Heart left ventricle (tissue), 16 donors: ENCODE measurements at regions not wholly inside any gene's neighbourhood (a gene's known extent, or its start where the extent isn't known, plus 50 kb on each side); places are given as distances from the start of the nearest gene placed in this dataset.

Source experiments
- ATAC-seq, 4 donors: fragments of 200-7000 bp; cut with Tn5 transposase; one replicate each; pipeline ENCODE4 v1.9.1; 2020 to 2022; ENCODE audit warnings: moderate library complexity in 4 of 4, mild to moderate bottlenecking in 3 of 4, moderate number of reproducible peaks in 1 of 4
- DNase-seq, 5 donors: peaks; one replicate each; pipeline ENCODE4 v3.0.0-alpha.2; 2020
- H3K27ac ChIP-seq, 12 donors: fragments of 200-600 bp; sonication (generic) in 4 of 12; one replicate each; pipeline versions ENCODE4 v1.5.0 to v1.8.0; 2016 to 2022; ENCODE audit warnings: mild to moderate bottlenecking in 2 of 12
- H3K27me3 ChIP-seq, 9 donors: fragments of 200-600 bp; sonication (generic) in 2 of 9; one replicate each; pipeline versions ENCODE4 v1.5.1 to v1.8.0; 2016 to 2022; ENCODE audit warnings: mild to moderate bottlenecking in 3 of 9
- H3K36me3 ChIP-seq, 9 donors: fragments of 200-600 bp; sonication (generic) in 2 of 9; one replicate each; pipeline versions ENCODE4 v1.5.0 to v1.8.0; 2018 to 2022; ENCODE audit warnings: mild to moderate bottlenecking in 2 of 9
- H3K4me1 ChIP-seq, 12 donors: fragments of 200-600 bp; sonication (generic) in 4 of 12; one replicate each; pipeline versions ENCODE4 v1.5.0 to v1.8.0; 2016 to 2022; ENCODE audit warnings: mild to moderate bottlenecking in 3 of 12
- H3K4me3 ChIP-seq, 12 donors: fragments of 200-600 bp; sonication (generic) in 4 of 12; one replicate each; pipeline versions ENCODE4 v1.5.0 to v1.8.0; 2017 to 2022; ENCODE audit warnings: mild to moderate bottlenecking in 9 of 12, moderate library complexity in 4 of 12
- H3K9me3 ChIP-seq, 12 donors: fragments of 200-600 bp; sonication (generic) in 4 of 12; one replicate each; pipeline versions ENCODE4 v1.5.0 to v1.8.0; 2016 to 2022; ENCODE audit warnings: mild to moderate bottlenecking in 1 of 12
- CTCF ChIP-seq, 12 donors: fragments of 200-600 bp; sonication (generic) in 4 of 12; IDR thresholded peaks; one replicate each; pipeline versions ENCODE4 v1.5.0 to v1.8.0; 2018 to 2022; ENCODE audit warnings: antibody characterized with exemption in 12 of 12, mild to moderate bottlenecking in 5 of 12
- POLR2A ChIP-seq, 2 donors: fragments of 450-650 bp; IDR thresholded peaks; one replicate each; pipeline ENCODE4 v1.6.1; 2017; ENCODE audit warnings: antibody characterized with exemption in 2 of 2, mild to moderate bottlenecking in 2 of 2, moderate library complexity in 2 of 2
- WGBS, 4 donors: extraction: QIAGEN DNeasy Blood & Tissue Kit in 2 of 4; methylation state at CpG; one replicate each; pipeline versions ENCODE4 v1.1.5 to v1.1.7; 2013 to 2018; 5-methylcytosine and 5-hydroxymethylcytosine counted together
- intact Hi-C, 10 donors: fragments of 100-400 bp; cut with DNase I; formaldehyde crosslinking; loops; one replicate each; pipeline versions ENCODE4 v1.11.1 to v1.14.2; 2022
- donor health status: ischemic (EF 13 %, LVEDD 7.1; RV severe dilation, severe dysfunction).
- donor health status: healthy with polysubstance abuse.
- donor health status: DM: no; HTN: yes; CAD: no.
- donor health status: DM: no; HTN: no; CAD: no.
- donor health status: ischemic (EF 25% LVEDD 6.9; RV normal size, moderate dysfunction).
- donor health status: ischemic (EF 25% LVEDD 5.7; RV mildly dilated, moderate dysfunction).
- donor health status: healthy.
- donor health status: DM: yes; HTN: yes; CAD: no.
- donor health status: ischemic (EF 35%, LVEDD 5.7; RV mildly dilated, moderate dysfunction).
- donor health status: nonischemic (EF 11% LVEDD 7.7; RV severe dilation, severe dysfunction).
- donor health status: DM: yes; HTN: yes; CAD: no.
- donor health status: PGD.
- donor health status: ischemic (EF 29% LVEDD 5.4; RV normal size, mild dysfunction).
- donor health status: nonischemic (EF 23%, LVEDD 6.1; RV moderate dilation, normal function).

GRCh38 chr3:17945799-17946399 lies 203.5 kb upstream of the TBC1D5 start:
- ATAC-seq: no peak
- no peak for TF ChIP-seq POLR2A (IDR thresholded peaks at IDR 0.05)
- TF ChIP-seq CTCF (IDR thresholded peaks at IDR 0.05): no peak
- no peak overlapping the region for H3K4me3 ChIP-seq
- H3K27ac ChIP-seq: no peak overlapping the region
- intact Hi-C loops: no loop called here
- H3K4me1 ChIP-seq: peaks cover 0 to 19% (median 0%) of the 10 kb centered on the region in 12 donors
- no peaks in the 10 kb centered on the region for H3K9me3 ChIP-seq
- no peaks in the 10 kb centered on the region for H3K27me3 ChIP-seq
- H3K36me3 ChIP-seq: no peaks in the 10 kb centered on the region
- DNase-seq: no peak
- WGBS, 4 donors: 43 to 51% (median 47%) methylated on average over 6 of the region's 6 CpGs

GRCh38 chr3:17945018-17945798 lies 202.8 kb upstream of the TBC1D5 start:
- no peak for TF ChIP-seq CTCF (IDR thresholded peaks at IDR 0.05)
- no peak for TF ChIP-seq POLR2A (IDR thresholded peaks at IDR 0.05)
- H3K4me1 ChIP-seq: peaks cover 0 to 19% (median 0%) of the 10 kb centered on the region in 12 donors
- no peak overlapping the region for H3K27ac ChIP-seq
- intact Hi-C loops: no loop called here
- no peaks in the 10 kb centered on the region for H3K36me3 ChIP-seq
- DNase-seq: no peak
- H3K9me3 ChIP-seq: no peaks in the 10 kb centered on the region
- no peak for ATAC-seq
- WGBS, 4 donors: 20 to 24% (median 22%) methylated on average over 2 of the region's 2 CpGs
- H3K4me3 ChIP-seq: no peak overlapping the region
- no peaks in the 10 kb centered on the region for H3K27me3 ChIP-seq

GRCh38 chr3:17942856-17943255 lies 200.4 kb upstream of the TBC1D5 start:
- 79 to 95% (median 85%) methylated on average over 2 of the region's 2 CpGs for WGBS, 4 donors
- Histone ChIP-seq H3K36me3 (no peaks in the 10 kb centered on the region), H3K27me3 (no peaks in the 10 kb centered on the region), H3K9me3 (no peaks in the 10 kb centered on the region), H3K27ac (no peak overlapping the region), H3K4me3 (no peak overlapping the region), H3K4me1 (peaks cover 0 to 20% (median 2%) of the 10 kb centered on the region in 12 donors)
- DNase-seq (no peak), ATAC-seq (no peak)
- TF ChIP-seq CTCF (IDR thresholded peaks at IDR 0.05) (no peak), POLR2A (IDR thresholded peaks at IDR 0.05) (no peak)
- intact Hi-C loops: no loop called here

GRCh38 chr3:17941766-17942165 lies 199.3 kb upstream of the TBC1D5 start:
- no peaks in the 10 kb centered on the region for H3K27me3 ChIP-seq
- no peak overlapping the region for H3K27ac ChIP-seq
- DNase-seq (no peak), ATAC-seq (no peak)
- H3K4me1 ChIP-seq: peaks cover 0 to 17% (median 2%) of the 10 kb centered on the region in 12 donors
- no peaks in the 10 kb centered on the region for H3K9me3 ChIP-seq
- H3K36me3 ChIP-seq: no peaks in the 10 kb centered on the region
- intact Hi-C loops: no loop called here
- TF ChIP-seq POLR2A (IDR thresholded peaks at IDR 0.05) (no peak), CTCF (IDR thresholded peaks at IDR 0.05) (no peak)
- H3K4me3 ChIP-seq: no peak overlapping the region
